ENCODE measurements at regions not wholly inside any gene's neighbourhood (a gene's known extent, or its start where the extent isn't known, plus 50 kb on each side); places are given as distances from the start of the nearest gene placed in this dataset.

DNA sequence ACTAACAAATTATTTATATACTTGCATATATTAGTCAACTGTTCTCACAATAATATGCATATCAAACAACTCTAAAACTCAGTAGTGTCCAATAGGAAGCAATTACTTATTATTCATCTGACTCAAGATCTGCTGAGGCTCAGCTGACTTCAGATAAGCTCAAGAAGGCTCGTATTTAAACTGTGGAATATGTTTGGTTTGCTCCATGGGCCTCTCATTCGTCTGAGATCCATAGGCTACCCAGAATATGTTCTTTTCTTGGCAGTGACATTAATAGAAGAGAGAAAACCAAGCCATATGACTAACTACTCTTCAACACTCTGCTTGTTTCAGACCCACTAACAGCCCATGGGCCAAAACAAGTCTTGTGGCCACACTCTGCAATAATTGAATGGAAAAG lies 107.7 kb upstream of the MAP2 start:
- POLR2A ChIA-PET = no interaction called here
- DNase-seq = no peak
- Mint-ChIP-seq H3K27ac (no peak overlapping the region), H3K27me3 (no peaks in the 10 kb centered on the region), H3K4me3 (no peak overlapping the region), H3K4me1 (no peaks in the 10 kb centered on the region), H3K36me3 (ENCODE audit: low read depth) (no peaks in the 10 kb centered on the region), H3K9me3 (no peaks in the 10 kb centered on the region)
- CTCF ChIA-PET = no interaction called here

DNA sequence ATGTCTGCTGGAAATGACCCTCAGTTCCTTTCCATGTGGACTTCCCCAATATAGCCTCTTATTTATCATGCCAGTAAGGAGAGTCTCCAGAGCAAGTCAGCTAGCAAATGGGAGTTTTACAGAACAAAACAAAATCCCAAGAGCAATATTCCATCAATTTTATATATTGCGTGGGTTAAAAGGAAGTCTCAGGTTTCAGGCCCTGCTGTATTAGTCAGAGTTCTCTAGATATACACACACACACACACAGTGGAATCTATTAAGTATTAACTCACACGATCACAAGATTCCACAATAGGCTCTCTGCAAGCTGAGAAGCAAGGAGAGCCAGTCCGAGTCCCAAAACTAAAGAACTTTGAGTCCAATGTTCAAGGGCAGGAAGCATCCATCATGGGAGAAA lies 102.8 kb upstream of the MAP2 start:
- ChIA-PET CTCF (no interaction called here), POLR2A (no interaction called here)
- Mint-ChIP-seq H3K4me1 (no peaks in the 10 kb centered on the region), H3K27ac (no peak overlapping the region), H3K36me3 (ENCODE audit: low read depth) (no peaks in the 10 kb centered on the region), H3K4me3 (no peak overlapping the region), H3K27me3 (no peaks in the 10 kb centered on the region), H3K9me3 (no peaks in the 10 kb centered on the region)
- no peak for DNase-seq

DNA sequence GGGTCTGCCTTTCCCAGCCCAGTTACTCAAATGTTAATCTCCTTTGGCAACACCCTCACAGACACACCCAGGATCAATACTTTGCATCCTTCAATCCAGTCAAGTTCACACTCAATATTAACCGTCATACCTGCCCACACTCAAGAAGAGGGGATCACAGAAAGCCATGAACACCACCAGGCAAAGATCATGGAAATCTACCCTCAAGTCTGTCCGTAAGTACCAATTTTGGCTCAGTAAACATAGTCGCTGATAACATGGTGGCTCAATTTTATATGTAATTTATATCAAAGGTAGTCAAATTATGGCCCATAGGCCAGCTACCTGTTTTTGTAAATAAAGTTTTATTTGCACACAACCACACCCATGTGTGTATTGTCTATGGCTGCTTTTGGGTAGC lies 102.3 kb upstream of the MAP2 start:
- no peaks in the 10 kb centered on the region for H3K27me3 Mint-ChIP-seq
- ChIA-PET POLR2A (no interaction called here), CTCF (no interaction called here)
- no peaks in the 10 kb centered on the region for H3K36me3 Mint-ChIP-seq (ENCODE audit: low read depth)
- H3K4me1 Mint-ChIP-seq = no peaks in the 10 kb centered on the region
- H3K9me3 Mint-ChIP-seq = no peaks in the 10 kb centered on the region
- no peak for DNase-seq
- no peak overlapping the region for H3K4me3 Mint-ChIP-seq
- no peak overlapping the region for H3K27ac Mint-ChIP-seq

DNA sequence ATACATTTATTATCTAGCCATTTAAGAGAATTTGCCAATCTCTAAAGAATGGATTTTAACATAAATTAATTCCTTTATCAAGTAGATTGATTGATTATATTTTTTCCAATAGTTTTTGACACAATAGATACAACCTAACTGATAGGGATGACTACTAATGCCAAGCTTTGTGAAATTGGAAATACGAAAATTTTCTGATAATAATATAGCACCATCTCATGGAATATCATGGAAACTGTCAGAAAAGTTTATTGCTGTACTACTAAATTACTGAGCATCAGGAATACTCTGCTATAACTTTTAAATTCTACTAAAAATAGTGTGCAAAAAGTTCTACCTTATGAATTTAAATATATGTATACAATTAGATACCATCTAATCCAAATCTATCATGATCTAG lies 101.8 kb upstream of the MAP2 start:
- Mint-ChIP-seq H3K4me3 (no peak overlapping the region), H3K9me3 (no peaks in the 10 kb centered on the region), H3K36me3 (ENCODE audit: low read depth) (no peaks in the 10 kb centered on the region), H3K27me3 (no peaks in the 10 kb centered on the region), H3K4me1 (no peaks in the 10 kb centered on the region), H3K27ac (no peak overlapping the region)
- DNase-seq = no peak
- POLR2A ChIA-PET = no interaction called here
- CTCF ChIA-PET = no interaction called here

DNA sequence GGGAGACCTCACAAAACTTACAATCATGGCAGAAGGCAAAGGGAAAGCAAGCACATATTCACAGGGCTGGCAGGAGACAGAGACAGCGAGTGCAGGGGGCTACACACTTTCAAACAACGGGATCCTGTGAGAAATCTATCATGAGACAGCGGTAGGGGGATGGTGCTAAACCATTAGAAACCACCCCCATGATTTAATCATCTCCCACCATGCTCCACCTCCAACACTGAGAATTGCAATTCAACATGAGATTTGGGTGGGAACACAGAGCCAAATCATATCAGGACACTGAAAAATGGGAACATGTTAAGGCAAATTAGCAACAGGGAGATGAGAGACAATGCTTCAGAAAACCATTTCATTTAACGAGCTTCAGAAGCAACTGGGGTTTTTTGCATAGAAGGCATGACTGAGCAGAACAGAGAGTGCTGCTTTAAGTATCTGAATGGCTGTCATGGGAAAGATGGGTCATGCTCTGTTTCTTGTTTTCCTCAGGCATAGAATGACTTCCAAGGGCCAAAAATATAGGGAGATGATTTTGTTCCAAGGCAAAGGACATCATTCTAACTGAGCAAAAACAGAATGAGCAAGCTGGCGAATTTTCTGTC lies 100.8 kb upstream of the MAP2 start:
- CTCF ChIA-PET = no interaction called here
- POLR2A ChIA-PET = no interaction called here
- Mint-ChIP-seq H3K4me1 (no peaks in the 10 kb centered on the region), H3K4me3 (no peak overlapping the region), H3K27ac (no peak overlapping the region), H3K36me3 (ENCODE audit: low read depth) (no peaks in the 10 kb centered on the region), H3K27me3 (no peaks in the 10 kb centered on the region), H3K9me3 (no peaks in the 10 kb centered on the region)
- DNase-seq = no peak

DNA sequence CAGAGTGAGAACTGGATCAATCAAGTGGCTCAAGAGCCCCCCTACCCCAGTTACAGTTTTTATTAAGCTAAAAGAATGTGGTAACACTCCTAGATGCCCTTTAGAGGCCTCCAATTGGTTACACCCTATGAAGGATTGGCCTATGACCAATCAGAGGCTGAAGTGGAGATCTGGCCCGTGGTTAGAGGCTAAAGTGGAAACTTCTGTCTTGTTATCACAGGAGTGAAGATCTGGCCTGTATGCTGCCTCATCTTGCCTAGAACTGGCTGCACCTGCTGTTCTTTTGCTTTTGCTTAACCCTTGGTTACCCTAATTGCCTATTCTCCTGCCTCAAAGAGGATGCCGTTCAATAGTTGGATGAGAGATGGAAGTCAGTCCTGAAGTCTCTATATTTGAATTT lies 100.1 kb upstream of the MAP2 start:
- DNase-seq = no peak
- H3K36me3 Mint-ChIP-seq (ENCODE audit: low read depth) = no peaks in the 10 kb centered on the region
- no peak overlapping the region for H3K27ac Mint-ChIP-seq
- POLR2A ChIA-PET = no interaction called here
- no peaks in the 10 kb centered on the region for H3K27me3 Mint-ChIP-seq
- no peaks in the 10 kb centered on the region for H3K4me1 Mint-ChIP-seq
- no peak overlapping the region for H3K4me3 Mint-ChIP-seq
- CTCF ChIA-PET = no interaction called here
- no peaks in the 10 kb centered on the region for H3K9me3 Mint-ChIP-seq

DNA sequence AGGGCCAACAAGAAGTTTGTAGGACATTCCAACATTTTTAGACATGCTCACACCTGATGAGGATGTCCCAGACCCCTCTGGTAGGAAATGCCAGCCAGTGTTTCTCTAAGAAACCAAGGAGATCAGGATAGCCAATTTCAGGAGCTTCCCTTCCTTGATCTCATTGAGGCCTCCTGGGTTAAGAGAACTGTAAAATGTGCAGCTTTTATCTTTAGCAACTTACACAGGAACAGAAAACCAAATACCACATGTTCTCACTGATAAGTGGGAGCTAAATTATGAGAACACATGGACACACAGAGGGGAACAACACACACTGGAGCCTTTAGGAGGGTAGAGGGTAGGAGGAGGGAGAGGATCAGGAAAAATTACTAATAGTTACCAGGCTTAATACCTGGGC lies 99.6 kb upstream of the MAP2 start:
- Mint-ChIP-seq H3K4me3 (no peak overlapping the region), H3K27ac (no peak overlapping the region), H3K27me3 (no peaks in the 10 kb centered on the region), H3K9me3 (no peaks in the 10 kb centered on the region), H3K4me1 (no peaks in the 10 kb centered on the region), H3K36me3 (ENCODE audit: low read depth) (no peaks in the 10 kb centered on the region)
- no peak for DNase-seq
- CTCF ChIA-PET = no interaction called here
- POLR2A ChIA-PET = no interaction called here

DNA sequence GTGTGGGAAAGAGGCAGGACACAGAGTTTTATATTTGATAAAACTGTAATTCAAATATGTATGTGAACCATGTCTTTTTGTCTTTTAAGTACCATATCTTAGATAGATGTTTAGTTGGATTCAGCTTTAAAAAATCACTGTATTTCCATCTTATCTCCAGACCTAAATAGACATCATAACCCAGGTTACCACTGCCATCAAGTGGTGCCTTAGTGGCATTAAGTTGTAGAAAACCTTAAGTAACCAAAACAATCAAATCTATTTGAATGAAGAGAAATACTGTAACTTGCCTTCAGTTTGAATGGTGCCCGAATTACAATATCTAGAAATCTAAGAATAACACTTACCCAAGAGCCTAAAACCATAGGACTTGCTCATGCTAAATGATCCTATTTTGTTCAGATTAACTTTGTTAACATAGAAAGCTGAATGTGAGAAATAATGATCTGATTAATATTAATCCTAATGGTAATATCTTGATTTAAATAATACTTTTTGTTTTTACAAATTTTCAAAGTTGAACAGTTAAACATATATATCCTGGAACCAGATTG lies 92.5 kb upstream of the MAP2 start:
- Mint-ChIP-seq H3K4me1 (no peaks in the 10 kb centered on the region), H3K27ac (no peak overlapping the region), H3K9me3 (no peaks in the 10 kb centered on the region), H3K27me3 (no peaks in the 10 kb centered on the region), H3K4me3 (no peak overlapping the region), H3K36me3 (ENCODE audit: low read depth) (no peaks in the 10 kb centered on the region)
- ChIA-PET POLR2A (no interaction called here), CTCF (interaction anchor here (0.7 kb wide), 1 partner anchor 900 kb away, joined by 4 read pairs; no protein-coding TSS in a partner anchor)
- no peak for DNase-seq

DNA sequence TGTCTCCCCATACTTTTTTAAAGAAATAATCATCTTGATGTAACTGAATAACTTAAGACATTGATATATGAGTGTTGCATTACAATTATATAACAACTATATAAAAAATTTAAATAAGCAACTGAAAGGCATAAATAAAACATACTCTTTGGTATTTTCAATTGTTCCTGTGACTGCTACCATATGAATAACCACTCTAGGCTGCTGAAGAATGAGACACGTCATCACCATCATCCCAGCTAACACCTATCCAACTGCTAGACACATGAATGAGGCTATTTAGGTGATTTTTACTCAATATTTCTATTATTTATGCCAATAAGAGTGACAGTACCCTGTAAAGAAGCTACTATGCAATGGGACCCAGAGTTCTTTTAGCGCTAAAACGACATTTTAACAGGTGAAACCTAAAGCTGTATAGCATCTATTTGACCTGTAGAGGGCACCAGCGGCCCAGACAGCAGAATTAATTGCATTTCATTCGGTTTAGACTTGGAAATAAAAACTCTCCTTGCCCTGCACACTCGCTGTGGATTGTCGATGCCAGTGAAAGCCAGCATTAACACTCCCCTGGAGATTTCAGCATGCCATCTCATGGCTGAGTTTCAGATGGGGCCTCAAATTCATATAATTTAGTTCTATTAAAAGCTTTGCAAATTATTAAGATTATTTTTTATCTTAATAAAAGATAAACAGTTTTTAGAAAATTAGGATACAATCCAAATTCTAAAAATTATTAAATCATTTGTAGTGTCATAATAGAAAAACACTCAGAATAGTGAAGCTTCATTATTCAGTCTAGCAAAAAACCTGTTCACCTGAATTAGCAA lies 89.4 kb upstream of the MAP2 start:
- DNase-seq = peak; percentile 46
- ChIA-PET CTCF (interaction anchor here (1.6 kb wide), 1 partner anchor 28 kb away, joined by 3 read pairs; no protein-coding TSS in a partner anchor), POLR2A (no interaction called here)
- Mint-ChIP-seq H3K27ac (no peak overlapping the region), H3K9me3 (no peaks in the 10 kb centered on the region), H3K4me1 (no peaks in the 10 kb centered on the region), H3K36me3 (ENCODE audit: low read depth) (no peaks in the 10 kb centered on the region), H3K27me3 (no peaks in the 10 kb centered on the region), H3K4me3 (no peak overlapping the region)

DNA sequence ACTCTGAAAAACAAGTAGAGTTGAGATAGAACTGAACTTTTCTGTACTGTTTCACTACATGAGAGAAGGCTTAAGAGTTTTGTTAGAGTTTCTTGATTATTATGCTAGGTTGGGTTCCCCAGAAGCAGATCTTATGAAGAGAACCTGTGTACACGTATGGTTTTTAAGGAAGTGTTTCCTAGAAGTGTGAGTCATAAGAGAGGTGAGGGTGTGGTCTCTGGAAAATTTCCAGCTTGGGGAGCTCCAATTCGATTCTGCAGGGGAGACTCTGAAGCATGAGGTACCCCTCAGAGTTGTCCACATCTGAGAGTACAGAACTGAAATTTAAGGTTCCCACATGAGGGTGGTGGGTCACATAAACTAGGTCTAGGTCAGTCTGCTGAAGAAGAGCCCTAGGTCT lies 83.3 kb upstream of the MAP2 start:
- Mint-ChIP-seq H3K27me3 (no peaks in the 10 kb centered on the region), H3K9me3 (no peaks in the 10 kb centered on the region), H3K27ac (no peak overlapping the region), H3K4me3 (no peak overlapping the region), H3K4me1 (no peaks in the 10 kb centered on the region), H3K36me3 (ENCODE audit: low read depth) (no peaks in the 10 kb centered on the region)
- POLR2A ChIA-PET = no interaction called here
- no peak for DNase-seq
- CTCF ChIA-PET = no interaction called here

DNA sequence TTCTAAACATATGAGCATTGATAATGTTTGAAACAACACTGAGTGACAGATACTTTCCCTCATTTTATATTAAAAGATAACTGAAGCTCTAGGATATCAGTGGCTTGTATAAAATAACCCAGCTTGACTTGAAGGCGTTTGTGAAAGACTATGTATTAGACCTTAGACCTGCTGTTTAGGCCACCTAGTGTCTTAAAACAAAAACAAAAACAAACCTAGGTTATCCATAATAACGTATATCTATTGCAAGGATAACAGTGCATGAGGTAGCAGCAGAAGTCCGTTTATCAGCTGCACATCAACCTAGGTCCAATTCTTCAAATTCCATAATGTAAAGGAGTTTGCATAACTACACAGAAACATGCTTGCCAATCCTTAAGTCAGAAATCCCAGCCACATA lies 79.5 kb upstream of the MAP2 start:
- no peaks in the 10 kb centered on the region for H3K9me3 Mint-ChIP-seq
- POLR2A ChIA-PET = no interaction called here
- H3K27ac Mint-ChIP-seq = no peak overlapping the region

DNA sequence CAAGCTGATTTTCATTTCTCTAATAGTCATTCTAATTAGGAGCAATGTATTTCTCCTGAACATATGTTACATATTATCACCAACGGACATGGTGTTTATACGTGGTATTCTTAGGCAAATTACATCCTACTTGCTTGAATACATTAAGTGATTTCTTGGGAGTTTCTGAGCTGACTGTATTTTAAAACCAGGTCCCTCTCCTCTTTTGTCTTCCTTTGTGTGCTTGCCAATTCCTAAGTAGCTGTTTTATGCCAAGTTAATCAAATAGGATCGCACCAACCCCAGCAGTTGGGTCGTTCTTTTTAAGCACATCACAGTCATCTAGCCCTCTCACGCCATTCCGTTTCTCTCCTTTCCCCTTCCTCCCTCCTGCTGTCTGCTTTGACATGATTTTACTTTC lies 75.4 kb upstream of the MAP2 start:
- no peaks in the 10 kb centered on the region for H3K36me3 Mint-ChIP-seq (ENCODE audit: low read depth)
- no peaks in the 10 kb centered on the region for H3K27me3 Mint-ChIP-seq
- H3K27ac Mint-ChIP-seq = no peak overlapping the region
- ChIA-PET POLR2A (no interaction called here), CTCF (no interaction called here)
- no peak for DNase-seq
- no peak overlapping the region for H3K4me3 Mint-ChIP-seq
- H3K4me1 Mint-ChIP-seq = no peaks in the 10 kb centered on the region
- H3K9me3 Mint-ChIP-seq = no peaks in the 10 kb centered on the region

More for the DNA sequence above, 79.5 kb upstream of the MAP2 start:
- no peak overlapping the region for H3K4me3 Mint-ChIP-seq
- H3K36me3 Mint-ChIP-seq (ENCODE audit: low read depth) = no peaks in the 10 kb centered on the region
- no peaks in the 10 kb centered on the region for H3K27me3 Mint-ChIP-seq
- CTCF ChIA-PET = no interaction called here
- no peaks in the 10 kb centered on the region for H3K4me1 Mint-ChIP-seq
- DNase-seq = no peak

DNA sequence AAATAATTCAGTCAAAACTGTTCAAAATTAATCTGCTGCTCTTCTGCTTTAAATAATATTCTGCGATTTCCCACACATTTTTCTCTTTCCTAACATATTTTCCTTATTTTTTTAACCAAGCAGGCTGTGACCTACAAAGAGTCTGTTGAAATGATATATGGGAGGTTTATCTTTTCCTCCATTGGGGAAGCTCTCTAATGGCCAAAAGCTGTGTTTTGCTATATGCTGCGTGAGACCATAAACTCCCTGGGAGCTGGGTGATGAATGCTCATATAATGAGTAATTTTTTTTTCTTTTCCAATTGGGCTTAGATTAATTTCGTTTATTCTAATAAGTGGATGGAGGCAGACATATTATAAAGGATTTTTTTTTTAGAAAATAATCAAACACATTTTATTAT lies 72.2 kb upstream of the MAP2 start:
- DNase-seq = no peak
- H3K9me3 Mint-ChIP-seq = no peaks in the 10 kb centered on the region
- ChIA-PET POLR2A (no interaction called here), CTCF (no interaction called here)
- no peak overlapping the region for H3K27ac Mint-ChIP-seq
- no peaks in the 10 kb centered on the region for H3K27me3 Mint-ChIP-seq
- H3K4me1 Mint-ChIP-seq = no peaks in the 10 kb centered on the region
- H3K36me3 Mint-ChIP-seq (ENCODE audit: low read depth) = no peaks in the 10 kb centered on the region
- H3K4me3 Mint-ChIP-seq = no peak overlapping the region

DNA sequence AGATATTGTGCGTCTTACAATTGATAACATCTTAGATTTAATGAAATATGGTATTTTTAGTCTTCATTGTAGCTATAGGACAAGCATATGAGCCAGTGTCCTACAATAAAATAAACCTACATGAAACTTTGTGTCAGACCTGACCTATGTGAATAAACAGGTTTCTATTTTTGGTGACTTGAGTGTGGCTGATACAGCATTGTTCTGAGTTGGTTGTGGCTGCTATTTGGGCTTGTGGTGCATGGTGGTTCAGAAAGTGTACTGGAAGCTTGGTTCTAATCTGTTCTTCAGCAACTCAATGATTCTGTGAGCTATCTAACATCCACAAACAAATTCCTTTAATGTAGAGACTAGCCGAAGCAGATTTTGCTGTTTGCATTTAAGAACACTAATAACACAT lies 64.9 kb upstream of the MAP2 start:
- ChIA-PET CTCF (no interaction called here), POLR2A (no interaction called here)
- Mint-ChIP-seq H3K27me3 (no peaks in the 10 kb centered on the region), H3K4me3 (no peak overlapping the region), H3K4me1 (no peaks in the 10 kb centered on the region), H3K36me3 (ENCODE audit: low read depth) (no peaks in the 10 kb centered on the region), H3K27ac (no peak overlapping the region), H3K9me3 (no peaks in the 10 kb centered on the region)
- DNase-seq = no peak
